Ishikawa (cell line): ENCODE measurements at regions not wholly inside any gene's neighbourhood (a gene's known extent, or its start where the extent isn't known, plus 50 kb on each side); places are given as distances from the start of the nearest gene placed in this dataset.

ENCODE experiments used
- CEBPB ChIP-seq: IDR thresholded peaks from 2 replicates; pipeline ENCODE4 v1.6.1; 2012
- EGR1 ChIP-seq: IDR thresholded peaks from 2 replicates; pipeline ENCODE4 v1.6.1; 2012
- EP300 ChIP-seq: IDR thresholded peaks from 2 replicates; pipeline ENCODE4 v1.6.1; 2012; ENCODE audit warnings: borderline replicate concordance
- NFIC ChIP-seq: IDR thresholded peaks from 2 replicates; pipeline ENCODE4 v1.6.1; 2012
- RAD21 ChIP-seq: IDR thresholded peaks from 2 replicates; pipeline ENCODE4 v1.6.1; 2012; ENCODE audit warnings: low read depth
- TAF1 ChIP-seq: IDR thresholded peaks from 2 replicates; pipeline ENCODE4 v1.6.1; 2012; ENCODE audit warnings: low read depth, mild to moderate bottlenecking
- TCF12 ChIP-seq: IDR thresholded peaks from 2 replicates; pipeline ENCODE4 v1.6.1; 2012; ENCODE audit warnings: low read depth
- TEAD4 ChIP-seq: IDR thresholded peaks from 2 replicates; pipeline ENCODE4 v1.6.1; 2012
- TF ChIP-seq, protein P1 (sequence below): IDR thresholded peaks from 2 replicates; pipeline ENCODE4 v1.6.1; 2012; ENCODE audit warnings: low read depth, mild to moderate bottlenecking

GRCh38 chr2:134120406-134120732 lies 133.5 kb upstream of the MGAT5 start:
- TF ChIP-seq TEAD4 = no peak
- TF ChIP-seq TCF12 = no peak
- no peak for TF ChIP-seq EP300
- TF ChIP-seq EGR1 = no peak
- TF ChIP-seq NFIC = no peak
- TF ChIP-seq, protein P1, sequence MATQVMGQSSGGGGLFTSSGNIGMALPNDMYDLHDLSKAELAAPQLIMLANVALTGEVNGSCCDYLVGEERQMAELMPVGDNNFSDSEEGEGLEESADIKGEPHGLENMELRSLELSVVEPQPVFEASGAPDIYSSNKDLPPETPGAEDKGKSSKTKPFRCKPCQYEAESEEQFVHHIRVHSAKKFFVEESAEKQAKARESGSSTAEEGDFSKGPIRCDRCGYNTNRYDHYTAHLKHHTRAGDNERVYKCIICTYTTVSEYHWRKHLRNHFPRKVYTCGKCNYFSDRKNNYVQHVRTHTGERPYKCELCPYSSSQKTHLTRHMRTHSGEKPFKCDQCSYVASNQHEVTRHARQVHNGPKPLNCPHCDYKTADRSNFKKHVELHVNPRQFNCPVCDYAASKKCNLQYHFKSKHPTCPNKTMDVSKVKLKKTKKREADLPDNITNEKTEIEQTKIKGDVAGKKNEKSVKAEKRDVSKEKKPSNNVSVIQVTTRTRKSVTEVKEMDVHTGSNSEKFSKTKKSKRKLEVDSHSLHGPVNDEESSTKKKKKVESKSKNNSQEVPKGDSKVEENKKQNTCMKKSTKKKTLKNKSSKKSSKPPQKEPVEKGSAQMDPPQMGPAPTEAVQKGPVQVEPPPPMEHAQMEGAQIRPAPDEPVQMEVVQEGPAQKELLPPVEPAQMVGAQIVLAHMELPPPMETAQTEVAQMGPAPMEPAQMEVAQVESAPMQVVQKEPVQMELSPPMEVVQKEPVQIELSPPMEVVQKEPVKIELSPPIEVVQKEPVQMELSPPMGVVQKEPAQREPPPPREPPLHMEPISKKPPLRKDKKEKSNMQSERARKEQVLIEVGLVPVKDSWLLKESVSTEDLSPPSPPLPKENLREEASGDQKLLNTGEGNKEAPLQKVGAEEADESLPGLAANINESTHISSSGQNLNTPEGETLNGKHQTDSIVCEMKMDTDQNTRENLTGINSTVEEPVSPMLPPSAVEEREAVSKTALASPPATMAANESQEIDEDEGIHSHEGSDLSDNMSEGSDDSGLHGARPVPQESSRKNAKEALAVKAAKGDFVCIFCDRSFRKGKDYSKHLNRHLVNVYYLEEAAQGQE = no peak
- no peak; the same call in 1 of the 2 replicates for TF ChIP-seq TAF1
- no peak for TF ChIP-seq RAD21
- no peak for TF ChIP-seq CEBPB
